Brain pericyte (primary cell): ENCODE measurements at regions not wholly inside any gene's neighbourhood (a gene's known extent, or its start where the extent isn't known, plus 50 kb on each side); places are given as distances from the start of the nearest gene placed in this dataset.
"Not testable (repeated sequence)": the region's sequence is repeated elsewhere in the genome, so short reads cannot be mapped to it uniquely, and the experiment has no call there.

ENCODE experiments used
- DNase-seq: peaks from one replicate; pipeline ENCODE4 v3.0.0-alpha.2; 2012; ENCODE audit warnings: low read depth, low spot score

DNA sequence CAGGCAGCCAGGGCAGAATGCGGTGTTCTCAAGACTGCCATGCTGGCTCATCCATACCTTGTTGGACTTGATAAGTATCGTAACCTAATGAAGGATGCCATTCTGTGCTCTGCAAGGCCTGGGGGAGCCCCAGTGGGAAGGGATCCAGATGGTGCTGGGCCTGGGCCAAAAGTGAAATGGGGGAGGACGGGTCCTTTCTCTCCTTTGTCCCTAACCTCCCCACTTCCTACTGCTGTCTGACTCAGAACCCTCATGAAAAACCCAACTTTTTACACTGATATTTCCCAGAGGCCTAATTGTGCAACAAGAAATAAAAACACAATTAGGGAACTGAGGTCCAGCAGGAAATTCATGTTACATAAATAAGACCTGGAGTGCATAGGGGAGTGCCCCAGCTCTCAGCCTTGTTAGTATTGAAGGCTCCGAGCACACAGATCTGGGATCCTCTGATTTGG is 193.7 kb upstream of the SVIL start:
- no peak for DNase-seq

DNA sequence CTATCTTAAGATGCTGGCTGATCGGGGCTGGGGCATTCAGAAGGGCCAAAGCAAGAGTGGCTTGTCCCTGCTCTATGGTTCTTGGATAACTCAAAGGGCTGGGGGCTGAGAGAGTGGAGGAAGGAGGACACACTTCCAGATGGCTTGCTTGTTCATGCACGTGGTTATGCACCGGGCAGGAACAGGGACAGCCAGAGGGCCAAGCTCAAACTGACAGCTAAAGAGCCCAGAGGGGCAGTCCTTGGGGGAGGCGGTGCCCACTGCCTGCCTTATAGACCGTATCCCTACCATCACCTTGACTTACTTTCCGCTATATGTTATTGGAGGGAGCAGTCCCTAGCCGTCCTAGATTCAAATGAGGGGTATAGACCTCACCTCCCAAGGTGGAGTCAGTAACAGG is 192.7 kb upstream of the SVIL start:
- DNase-seq, result no peak

DNA sequence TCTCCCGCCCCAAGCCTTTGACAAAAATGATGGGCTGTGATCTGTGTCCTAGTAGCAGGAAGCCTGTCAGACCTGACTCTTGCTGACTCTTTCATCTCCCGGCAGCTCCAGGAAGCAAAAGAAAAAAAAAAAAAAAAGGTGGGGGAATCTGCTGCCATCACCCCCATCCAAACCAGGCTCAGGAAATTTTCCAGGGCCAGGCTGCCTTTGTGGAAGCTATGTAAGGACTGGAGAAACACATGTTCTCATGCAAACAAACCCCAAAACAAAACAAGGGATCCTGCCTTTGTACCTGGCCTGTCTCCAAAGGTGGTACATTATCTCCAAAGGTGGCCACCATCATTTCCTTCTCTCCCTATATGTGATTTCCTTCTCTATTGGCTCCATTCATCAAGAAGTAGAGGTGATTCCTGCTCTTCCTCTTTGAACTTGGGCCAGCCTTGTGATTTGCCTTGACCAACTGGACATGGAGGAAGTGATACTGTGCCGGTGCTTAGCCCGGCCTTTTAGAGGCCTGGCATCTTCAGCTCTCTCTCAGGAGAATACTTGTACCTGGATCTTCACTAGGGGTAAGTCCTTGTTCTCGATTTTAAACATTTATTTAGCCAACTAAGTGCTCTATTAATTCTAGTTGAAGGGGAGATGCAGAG is 192.2 kb upstream of the SVIL start:
- DNase-seq, result no peak

DNA sequence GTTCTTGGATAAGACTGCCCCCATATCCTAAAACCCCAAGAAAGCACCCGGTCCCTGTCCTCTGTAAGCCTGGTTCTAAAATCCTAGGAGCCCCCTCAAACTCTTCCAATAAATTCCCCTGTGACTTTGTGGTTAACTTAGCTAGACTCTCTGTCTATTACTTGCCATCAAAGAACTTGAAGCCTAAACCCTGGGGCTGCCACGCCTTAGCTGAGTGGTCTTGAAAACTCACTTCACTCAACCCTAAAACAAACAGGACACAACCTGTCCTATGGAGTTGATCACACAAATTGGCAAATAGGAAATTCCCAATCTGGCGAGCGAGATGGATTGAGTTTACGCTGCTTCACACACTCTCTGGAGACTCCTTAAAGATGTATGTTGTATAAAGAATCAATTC is 191.4 kb upstream of the SVIL start:
- no peak for DNase-seq

DNA sequence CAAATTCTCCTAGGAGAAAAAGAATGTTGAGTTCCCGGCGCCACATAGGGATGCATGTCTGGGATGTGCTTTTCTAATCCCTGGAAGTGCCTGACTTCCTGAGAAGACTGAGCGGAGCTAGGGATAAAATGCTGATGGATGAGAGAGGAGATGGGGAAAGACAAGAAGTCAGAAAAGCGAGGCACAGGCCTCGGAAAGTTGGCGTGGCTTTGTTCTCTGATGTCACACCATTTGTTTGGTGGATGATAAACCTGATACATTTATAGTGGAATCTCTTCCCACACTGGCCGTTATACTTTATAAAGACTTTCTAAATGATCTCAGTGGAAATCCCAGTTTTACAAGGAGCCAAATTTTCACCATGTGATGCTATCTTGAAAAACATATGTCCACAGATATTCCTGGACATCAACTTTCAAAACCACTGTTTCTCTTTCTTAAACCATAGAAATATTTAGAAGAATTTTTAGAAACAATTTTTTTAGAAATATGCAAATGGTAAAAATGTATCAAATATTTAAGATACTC is 188.8 kb upstream of the SVIL start:
- DNase-seq, result no peak

DNA sequence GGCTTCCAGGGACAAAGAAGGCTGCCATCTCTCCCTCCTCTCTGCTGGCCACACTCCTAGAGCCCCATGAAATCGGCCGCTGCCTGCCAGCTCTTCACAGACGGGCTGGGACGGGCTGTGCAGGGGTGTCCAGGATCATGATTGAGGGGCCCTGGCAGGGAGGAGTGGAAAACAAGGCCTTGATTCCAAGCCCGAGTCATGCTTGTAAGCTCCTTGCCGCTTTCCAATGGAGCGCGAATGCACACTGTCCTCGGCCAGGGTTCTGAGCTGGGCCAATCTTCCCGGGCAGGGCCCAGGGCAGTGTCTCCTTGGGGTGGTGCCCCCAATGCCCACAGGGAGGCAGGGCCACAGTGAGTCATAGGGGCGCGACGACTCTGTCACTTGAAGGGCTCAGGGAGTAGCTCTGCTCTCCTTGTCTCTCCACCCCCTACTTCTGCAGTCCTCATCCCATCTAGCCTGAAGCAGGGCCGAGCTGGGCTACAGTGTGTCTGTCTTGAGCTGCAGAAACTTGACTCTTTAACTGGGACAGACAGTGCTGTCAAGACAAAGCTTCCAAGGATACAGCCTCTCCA is 186.2 kb upstream of the SVIL start:
- no peak for DNase-seq

DNA sequence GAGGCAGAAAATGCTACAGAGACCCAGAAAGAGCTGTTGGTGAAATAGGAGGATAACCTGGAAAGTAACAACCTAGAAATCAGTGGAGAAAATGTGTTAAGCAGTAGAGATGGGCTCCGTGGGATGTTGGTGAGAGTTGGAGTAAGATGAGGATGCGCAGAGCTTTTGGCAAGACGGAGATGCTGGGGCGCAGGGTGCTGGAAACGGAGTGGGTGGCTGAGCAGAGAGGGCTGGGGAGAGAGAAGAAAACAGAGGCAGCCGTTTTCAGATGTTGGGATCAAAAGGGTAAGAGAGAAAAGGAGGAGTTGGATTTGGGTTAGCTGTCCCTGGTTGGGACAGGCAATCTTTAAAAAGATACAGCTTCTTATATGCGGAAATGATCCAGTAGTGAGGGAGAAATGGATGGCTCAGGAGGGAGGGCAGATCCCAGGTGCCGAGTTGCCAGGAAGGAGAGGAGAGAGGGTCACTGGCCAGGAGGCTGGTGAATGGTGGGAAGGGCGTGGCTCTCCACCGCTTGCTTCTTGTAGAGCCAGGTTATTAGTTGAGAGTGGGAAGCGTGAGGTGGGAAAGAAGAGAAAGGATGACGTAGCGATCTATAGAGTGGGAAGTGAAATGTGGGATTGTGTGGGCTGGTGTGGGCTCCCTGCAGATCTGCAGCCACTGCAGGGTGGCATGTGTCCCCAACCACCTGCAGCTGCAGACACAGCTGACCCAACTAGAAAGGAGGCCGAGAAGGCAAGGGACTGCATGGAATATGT is 182.2 kb upstream of the SVIL start:
- DNase-seq, result no peak

DNA sequence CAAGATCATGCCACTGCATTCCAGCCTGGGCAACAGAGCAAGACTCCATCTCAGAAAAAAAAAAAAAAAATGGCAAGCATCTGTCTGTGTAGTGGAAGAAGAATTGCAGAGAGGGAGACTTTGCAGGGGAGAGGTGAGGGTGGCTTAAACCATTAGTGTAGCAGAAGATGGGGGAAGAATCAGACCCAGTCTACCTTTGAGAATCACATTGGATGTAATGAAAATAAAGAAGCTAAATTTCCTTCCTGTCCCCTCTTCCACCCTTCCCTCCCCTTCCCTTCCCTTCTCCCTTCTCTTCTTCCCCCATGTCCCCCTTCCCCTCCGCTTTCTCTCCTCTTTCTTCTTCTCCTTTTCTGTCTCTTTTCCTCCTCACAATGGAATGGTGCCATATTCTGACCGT is 180.8 kb upstream of the SVIL start:
- DNase-seq, result no peak

DNA sequence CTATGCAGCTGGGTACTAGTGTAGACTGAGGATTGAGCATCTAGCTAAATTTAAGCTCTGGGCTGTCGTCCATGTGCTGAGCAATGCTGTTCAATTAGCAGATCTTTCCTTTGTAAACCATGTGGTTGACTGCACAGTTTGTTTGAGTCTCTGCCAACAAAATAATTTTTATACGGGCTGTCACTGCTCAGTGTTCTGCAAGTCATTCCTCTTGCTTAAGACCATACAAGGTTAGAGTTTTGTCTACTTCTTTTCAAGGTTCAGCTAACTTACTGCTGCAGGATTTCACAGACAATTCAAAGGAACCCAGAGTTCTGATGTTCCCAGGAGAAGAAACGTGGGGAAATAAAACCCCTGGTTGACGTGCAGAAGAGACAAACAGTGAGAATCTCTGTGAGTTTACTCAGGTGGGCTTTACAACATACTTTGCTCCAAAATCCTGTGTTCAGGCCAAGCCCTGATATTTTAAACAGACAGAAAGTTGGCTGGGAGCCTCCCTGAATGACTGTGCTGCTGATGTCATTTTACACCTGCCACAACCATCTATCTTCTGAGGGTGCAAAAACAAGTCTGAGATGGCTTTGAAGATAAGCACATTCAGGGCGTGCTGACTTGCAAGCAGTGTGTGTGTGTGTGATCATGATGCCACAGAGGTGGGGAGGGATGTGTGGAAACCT is 177.1 kb upstream of the SVIL start:
- peak; percentile 36 for DNase-seq

DNA sequence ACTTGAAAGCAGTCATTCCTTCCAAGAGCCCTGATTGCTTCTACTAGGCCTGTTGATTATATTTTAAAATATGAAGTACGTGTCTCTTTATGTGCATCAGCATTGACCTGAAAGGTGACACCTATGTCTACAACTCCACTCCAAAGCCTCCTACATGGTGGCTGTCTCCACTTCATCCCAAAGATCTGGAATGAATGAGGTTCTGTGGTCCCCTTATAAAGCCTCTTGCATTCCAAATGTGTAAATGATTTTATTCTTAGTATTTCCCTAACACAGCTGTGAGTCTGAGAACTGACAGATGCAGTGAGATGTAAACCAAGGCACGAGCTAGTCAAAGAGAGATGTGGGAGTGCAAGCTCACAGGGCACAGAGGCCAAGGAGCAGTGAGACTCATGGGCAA is 176.0 kb upstream of the SVIL start:
- no peak for DNase-seq

DNA sequence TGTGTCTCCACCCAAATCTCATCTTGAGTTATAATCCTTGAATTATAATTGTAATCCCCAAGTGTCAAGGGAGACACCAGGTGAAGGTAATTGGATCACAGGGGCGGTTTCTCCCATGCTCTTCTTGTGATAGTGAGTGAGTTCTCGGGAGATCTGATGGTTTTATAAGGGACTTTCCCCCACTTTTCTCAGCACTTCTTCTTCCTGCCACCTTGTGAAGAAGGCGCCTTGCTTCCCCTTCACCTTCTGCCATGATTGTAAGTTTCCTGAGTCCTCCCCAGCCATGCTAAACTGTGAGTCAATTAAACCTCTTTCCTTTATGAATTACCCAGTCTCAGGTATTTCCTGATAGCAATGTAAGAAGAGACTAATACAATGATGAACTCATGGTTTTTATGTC is 175.5 kb upstream of the SVIL start:
- not testable (repeated sequence) for DNase-seq

DNA sequence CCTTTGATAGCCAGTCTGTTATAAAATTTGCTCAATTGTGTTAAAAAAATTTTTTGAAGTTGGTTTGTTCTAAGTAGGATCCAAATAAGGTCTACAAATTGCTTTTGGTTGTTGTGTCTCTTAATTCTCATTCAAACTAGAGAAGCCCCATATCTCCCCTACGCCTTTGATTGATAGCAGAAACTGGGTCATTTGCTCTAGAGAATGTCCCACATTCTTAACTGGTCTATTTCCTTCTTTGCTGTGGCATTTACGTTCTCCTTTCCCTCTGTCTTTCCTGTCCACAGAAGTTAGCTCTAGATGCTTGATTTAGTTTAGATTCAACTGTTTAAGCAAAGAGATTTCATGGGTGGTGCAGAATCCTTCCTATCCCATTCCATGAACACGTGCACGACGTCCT is 174.6 kb upstream of the SVIL start:
- DNase-seq, result no peak

DNA sequence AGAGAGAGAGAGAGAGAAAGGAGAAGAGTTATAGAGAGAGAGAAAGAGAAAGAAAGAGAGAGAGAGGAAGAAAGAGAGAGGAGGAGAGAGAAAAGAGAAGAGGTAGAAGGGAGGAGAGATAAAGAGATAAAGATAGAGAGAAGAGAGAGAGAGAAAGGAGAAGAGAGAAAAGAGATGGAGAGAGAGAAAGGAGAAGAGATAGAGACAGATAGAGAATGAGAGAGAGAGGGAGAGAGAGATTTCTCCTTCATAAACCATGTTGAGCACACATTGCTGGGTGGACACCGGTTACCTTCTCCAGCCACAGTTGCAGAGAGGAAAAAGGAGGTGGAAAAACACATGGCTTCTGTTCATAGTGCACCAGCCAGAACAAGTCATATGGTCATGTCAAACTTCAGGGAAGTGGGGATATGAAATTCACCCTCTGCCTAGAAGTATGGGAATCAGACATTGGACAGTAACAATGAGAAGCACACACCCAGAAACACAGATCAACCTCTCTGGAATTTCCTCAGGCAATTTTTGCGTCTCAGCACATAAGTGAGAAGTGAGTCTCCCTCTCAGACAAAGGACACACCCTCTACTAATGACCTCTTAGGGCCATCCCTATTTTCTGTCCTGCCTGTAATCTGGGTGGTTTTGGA is 172.5 kb upstream of the SVIL start:
- no peak for DNase-seq

DNA sequence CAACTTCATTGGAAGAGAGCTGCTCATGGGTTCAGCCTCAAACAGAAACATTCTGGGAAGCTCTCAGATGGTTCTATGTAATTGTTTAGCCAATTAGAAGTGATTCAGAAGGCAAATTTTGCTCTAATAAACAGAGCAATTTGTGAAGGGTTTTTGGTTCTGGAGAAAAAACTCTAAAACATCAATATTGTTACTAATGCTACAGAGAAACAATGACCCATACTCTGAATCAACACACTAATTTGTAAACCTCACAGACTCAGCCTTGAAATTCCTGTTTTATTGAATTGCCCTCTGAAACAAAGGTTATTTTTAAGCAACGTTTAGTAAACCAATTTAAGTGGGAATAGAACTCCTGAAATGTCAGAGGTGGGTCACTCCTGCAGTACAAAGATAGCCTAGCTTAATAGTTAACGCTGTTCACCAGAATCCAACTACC is 171.6 kb upstream of the SVIL start:
- DNase-seq, result no peak

DNA sequence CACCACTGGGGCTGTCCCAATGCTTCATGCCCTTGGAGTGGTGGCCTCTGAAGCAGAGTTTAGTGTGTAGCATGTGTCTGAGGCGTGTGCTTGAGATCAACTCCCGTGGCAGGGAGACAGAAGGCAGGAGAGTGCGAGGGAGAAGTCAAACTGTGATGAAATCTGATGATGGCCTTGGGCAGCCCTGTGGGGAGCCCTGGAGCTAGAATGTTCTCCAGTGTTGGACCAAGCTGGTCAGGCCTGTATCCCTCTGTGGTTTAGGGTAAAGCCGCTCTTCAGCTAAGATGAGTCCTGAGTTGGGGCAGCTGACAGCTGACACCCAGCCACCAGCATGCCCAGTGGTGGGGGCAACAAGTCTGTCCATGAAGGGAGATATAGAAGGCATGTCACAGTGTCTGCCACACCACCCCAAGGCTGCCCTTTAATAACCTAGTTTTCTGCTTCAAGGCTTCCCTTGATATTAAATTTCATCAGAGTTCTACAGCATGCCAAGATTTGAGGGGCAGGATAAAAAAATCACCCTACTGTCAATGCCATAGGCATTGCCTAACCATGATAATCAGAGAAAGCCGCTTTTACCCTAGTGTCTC is 170.5 kb upstream of the SVIL start:
- peak; percentile 37 for DNase-seq

DNA sequence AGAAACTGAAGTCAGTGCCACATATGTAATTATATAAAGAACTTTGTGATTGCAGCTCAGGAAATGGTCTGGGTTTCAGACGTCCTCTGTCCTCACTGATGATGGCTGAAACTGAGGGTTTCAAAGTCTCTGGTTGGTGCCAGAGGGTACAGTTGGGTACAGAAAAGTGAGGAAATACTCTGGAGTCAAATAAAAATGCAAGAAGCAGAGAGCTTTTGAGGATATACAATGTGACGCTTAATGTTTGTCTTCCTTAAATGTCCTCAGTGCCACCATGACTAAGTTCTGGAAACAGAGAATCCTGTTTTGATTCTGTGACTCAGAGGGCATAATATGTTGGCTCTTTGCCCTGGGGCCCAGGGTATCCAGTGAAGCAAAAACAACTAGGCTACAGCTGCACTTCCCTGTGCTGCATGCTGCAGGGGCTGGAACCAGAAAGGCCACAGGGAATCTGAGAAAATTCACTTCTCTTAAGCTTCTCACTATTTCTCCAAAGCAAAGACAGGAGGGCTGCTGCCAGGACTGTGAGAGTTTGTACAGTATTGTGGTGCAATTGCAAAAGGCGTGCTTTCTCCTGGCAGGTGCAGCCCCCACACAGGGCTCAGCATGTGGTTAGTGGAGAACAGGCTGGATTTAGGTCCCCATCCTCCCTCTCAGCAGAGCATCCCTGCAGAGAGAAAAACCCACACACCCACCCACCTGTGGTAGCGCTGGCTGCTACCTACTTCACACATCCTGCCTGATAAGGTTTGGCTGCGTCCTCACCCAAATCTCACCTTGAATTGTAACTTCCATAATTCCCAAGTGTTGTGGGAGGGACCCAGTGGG is 169.5 kb upstream of the SVIL start:
- peak; percentile 96 for DNase-seq

DNA sequence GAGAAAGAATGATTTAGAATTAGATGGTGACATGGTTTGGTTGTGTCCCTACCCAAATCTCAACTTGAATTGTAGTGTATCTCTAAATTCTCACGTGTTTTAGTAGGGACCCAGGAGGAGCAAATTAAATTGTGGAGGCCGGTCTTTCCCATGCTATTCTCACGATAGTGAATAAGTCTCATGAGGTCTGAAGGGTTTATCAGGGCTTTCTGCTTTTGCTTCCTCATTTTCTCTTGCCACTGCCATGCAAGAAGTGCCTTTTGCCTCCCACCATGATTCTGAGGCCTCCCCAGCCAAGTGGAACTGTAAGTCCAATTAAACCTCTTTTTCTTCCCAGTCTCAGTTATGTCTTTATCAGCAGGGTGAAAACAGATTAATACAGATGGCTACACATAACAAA is 167.4 kb upstream of the SVIL start:
- no peak for DNase-seq

DNA sequence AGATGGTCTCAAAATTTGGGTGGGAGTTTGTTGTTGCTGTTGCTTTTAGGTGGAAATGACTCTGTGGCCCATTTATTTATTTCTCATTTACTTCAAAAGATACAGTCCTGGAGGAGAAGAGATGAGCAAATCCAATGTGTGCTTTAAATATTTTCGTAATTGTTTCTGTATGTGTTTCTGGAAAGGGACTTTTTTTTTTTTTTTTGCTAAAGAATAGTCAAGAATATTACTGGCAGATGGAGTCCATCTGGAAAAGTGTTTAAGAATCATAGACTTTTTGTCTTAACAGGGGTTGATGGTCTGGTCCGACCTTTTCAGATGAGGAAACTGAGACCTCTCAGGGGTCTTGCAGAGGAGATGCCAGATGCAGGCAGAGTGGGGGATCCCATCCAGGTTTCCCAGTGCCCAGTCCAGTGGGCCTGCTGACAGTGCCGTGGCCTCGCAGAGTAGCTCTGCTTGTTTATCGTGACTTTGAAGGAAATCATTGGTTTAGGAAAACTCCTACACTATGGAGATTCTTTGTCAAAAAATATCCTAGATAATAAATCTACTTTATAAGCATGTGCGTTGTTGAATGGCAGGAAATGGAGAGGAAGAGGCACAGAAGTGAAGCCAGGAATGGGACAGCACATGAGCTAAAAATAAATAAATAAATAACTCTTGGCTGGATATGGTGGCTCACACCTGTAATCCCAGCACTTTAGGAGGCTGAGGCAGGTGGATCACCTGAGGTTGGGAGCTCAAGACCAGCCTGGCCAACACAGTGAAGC is 164.3 kb upstream of the SVIL start:
- no peak for DNase-seq

DNA sequence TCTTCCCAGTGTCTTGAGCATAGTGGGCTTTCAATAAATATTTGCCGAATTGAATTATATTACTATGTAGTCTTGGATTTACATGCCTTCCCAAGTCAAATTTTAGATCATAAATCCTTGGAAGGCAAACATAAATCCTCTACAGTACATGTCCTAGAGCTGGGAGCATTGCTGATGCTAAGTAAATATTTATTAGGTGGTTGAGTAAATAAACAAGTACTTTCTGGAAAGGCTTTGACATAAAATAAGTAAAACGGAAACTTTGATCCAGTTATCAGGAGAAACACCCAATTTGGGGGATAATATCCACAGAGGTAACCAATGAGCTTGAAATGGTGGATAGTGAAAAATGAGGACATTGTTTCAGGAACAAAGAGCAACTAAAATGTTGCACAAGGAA is 162.8 kb upstream of the SVIL start:
- no peak for DNase-seq

DNA sequence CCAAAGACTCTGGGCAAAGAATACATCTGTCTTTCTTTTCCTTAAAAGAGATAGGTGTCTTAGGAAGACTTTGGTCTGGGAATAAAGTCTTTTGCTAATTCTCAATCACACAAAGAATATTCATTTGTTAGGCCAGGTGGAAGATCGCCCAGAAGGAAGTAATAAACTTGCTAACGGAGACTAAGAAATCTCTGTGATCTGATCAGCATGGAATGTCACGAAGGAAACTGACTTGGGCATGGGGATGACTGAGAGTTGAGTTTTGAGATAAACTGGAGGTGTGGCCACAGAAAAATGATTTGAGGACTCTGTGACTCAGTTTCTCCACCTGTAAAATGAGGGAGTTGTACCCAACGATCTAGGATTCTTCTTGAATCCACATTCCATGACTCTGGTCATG is 161.1 kb upstream of the SVIL start:
- no peak for DNase-seq
